ENCODE measurements at regions not wholly inside any gene's neighbourhood (a gene's known extent, or its start where the extent isn't known, plus 50 kb on each side); places are given as distances from the start of the nearest gene placed in this dataset.

DNA sequence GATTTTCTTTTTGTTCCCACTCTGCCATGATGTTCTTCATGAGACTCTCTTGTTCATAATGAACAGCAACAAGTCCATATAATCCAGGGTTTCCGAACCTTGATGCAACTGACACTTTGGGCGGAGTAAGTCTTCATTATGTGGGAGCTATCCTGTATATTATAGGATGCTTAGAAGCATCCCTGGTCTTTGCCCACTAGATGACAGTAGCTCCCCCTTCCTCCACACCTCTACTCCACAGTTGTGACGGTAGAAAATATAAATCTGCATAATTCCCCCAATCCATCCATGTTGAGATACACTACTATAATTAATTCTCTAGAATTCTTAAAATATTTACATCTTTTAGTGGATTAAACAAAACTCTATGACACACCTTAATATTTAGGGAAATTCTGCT, 482.2 kb upstream of the CELF4 start:
- no peaks in the 10 kb centered on the region for H3K9me3 ChIP-seq (ENCODE audit: control insufficient read depth, insufficient read depth, low read length)
- no CpG with 5 or more reads among the region's 3 CpGs for WGBS (ENCODE audit: insufficient coverage, insufficient read length)
- no peaks in the 10 kb centered on the region for H3K27me3 ChIP-seq (ENCODE audit: control insufficient read depth, insufficient read depth, low read length)
- DNase-seq (ENCODE audit: low read depth, low spot score) = no peak
- H3K4me3 ChIP-seq (ENCODE audit: low read length) = no peak overlapping the region
- H3K36me3 ChIP-seq (ENCODE audit: control insufficient read depth, insufficient read depth, low read length) = no peaks in the 10 kb centered on the region
- H3K27ac ChIP-seq (ENCODE audit: low read length) = no peak overlapping the region
- no peaks in the 10 kb centered on the region for H3K4me1 ChIP-seq (ENCODE audit: control insufficient read depth, insufficient read depth, low read length)

DNA sequence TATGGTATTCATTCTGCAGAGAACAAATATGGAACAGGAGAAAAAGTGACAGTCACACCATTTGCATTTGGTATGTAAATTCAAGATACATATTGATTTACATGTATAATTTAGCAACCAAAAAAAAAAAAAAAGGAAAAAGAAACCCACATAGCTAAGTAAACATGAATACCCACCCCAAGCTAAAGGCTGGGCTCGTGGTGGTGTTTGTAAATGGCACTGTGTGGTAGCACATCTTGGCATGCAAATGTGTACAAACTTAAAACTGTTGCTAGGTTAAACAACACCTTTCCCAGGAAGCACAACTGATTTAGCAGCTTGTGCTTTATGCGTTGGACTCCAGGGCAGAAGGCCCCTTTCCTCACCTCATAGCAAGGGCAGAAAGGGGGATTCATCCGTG, 481.1 kb upstream of the CELF4 start:
- H3K27me3 ChIP-seq (ENCODE audit: control insufficient read depth, insufficient read depth, low read length) = no peaks in the 10 kb centered on the region
- H3K36me3 ChIP-seq (ENCODE audit: control insufficient read depth, insufficient read depth, low read length) = no peaks in the 10 kb centered on the region
- WGBS (ENCODE audit: insufficient coverage, insufficient read length) = no CpG with 5 or more reads among the region's 3 CpGs
- no peak for DNase-seq (ENCODE audit: low read depth, low spot score)
- no peak overlapping the region for H3K27ac ChIP-seq (ENCODE audit: low read length)
- H3K4me1 ChIP-seq (ENCODE audit: control insufficient read depth, insufficient read depth, low read length) = no peaks in the 10 kb centered on the region
- no peaks in the 10 kb centered on the region for H3K9me3 ChIP-seq (ENCODE audit: control insufficient read depth, insufficient read depth, low read length)
- no peak overlapping the region for H3K4me3 ChIP-seq (ENCODE audit: low read length)

DNA sequence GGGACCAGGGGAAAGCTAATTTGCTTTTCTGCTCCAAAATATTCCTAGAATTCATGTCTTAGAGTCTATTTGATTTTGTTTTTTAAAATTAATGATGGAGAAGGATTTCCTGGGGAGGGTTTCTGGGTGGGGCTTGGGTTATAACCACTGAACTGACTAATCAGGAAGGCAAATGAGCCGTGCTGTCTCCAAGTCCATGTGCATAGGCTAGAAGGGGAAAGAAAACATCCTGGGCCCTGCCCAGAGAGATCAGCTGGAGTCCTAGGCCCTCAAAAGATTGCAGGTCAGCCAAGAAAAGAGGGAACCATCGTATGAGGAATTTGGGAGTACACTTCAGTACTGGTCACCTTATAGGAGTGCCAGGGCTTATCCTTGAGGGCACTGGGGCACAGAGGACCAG, 480.2 kb upstream of the CELF4 start:
- H3K9me3 ChIP-seq (ENCODE audit: control insufficient read depth, insufficient read depth, low read length) = no peaks in the 10 kb centered on the region
- no peaks in the 10 kb centered on the region for H3K4me1 ChIP-seq (ENCODE audit: control insufficient read depth, insufficient read depth, low read length)
- DNase-seq (ENCODE audit: low read depth, low spot score) = no peak
- no peaks in the 10 kb centered on the region for H3K27me3 ChIP-seq (ENCODE audit: control insufficient read depth, insufficient read depth, low read length)
- no peaks in the 10 kb centered on the region for H3K36me3 ChIP-seq (ENCODE audit: control insufficient read depth, insufficient read depth, low read length)
- H3K4me3 ChIP-seq (ENCODE audit: low read length) = no peak overlapping the region
- no CpG with 5 or more reads among the region's 2 CpGs for WGBS (ENCODE audit: insufficient coverage, insufficient read length)
- no peak overlapping the region for H3K27ac ChIP-seq (ENCODE audit: low read length)

DNA sequence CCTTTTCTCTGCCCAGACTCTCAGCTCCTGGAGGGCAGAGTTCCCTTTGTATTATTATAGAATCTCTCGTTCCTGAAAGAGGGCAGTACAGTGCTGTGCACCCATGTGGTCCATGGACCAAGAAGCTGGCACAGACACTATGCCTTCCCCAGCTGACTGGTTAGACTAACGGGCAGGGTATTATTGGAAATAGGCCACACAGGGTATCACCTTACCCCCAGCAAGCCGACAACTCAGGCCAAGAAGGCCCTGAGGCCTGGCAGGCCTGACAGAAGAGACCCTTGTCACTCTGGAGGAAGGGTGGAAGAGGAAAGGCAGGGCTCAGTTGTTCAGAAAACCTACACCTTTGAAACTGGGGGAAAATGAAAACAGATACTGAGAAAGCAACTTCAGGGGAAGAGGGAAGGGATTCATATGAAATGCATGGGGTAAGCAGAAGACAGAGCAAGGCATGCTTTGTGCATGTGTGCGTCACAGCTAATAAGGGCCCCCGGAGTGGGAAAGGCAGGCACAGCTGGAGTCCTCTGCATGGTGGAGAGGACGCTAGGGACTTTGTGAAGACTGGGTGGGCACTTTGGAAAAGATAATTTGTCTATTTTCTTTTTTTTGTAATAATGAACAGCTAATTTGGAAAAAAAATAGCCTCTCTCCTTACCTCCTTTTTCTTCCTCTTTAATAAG, 476.8 kb upstream of the CELF4 start:
- Histone ChIP-seq H3K36me3 (ENCODE audit: control insufficient read depth, insufficient read depth, low read length) (no peaks in the 10 kb centered on the region), H3K4me1 (ENCODE audit: control insufficient read depth, insufficient read depth, low read length) (no peaks in the 10 kb centered on the region), H3K27ac (ENCODE audit: low read length) (no peak overlapping the region), H3K9me3 (ENCODE audit: control insufficient read depth, insufficient read depth, low read length) (no peaks in the 10 kb centered on the region), H3K27me3 (ENCODE audit: control insufficient read depth, insufficient read depth, low read length) (no peaks in the 10 kb centered on the region), H3K4me3 (ENCODE audit: low read length) (no peak overlapping the region)
- DNase-seq (ENCODE audit: low read depth, low spot score) = no peak
- no CpG with 5 or more reads among the region's 6 CpGs for WGBS (ENCODE audit: insufficient coverage, insufficient read length)

DNA sequence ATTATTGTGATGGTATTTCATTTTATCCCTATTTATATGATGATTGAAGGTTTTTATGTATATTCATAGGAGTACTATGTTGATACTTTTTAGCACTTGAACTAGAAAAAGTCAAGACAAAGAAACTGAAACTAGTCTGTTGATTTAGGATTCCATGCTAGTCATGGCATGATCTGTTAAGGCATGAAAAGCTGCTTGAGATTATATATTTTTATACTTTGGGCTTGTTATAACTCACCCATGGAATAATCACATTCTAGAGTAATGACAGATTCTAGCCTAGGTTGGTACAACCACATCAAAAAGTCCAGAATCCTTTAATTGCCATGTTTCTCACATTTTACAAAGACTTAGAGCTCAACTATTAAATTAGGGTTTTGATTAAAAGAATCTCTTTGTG, 472.6 kb upstream of the CELF4 start:
- no peaks in the 10 kb centered on the region for H3K9me3 ChIP-seq (ENCODE audit: control insufficient read depth, insufficient read depth, low read length)
- no peak overlapping the region for H3K27ac ChIP-seq (ENCODE audit: low read length)
- H3K4me3 ChIP-seq (ENCODE audit: low read length) = no peak overlapping the region
- no peaks in the 10 kb centered on the region for H3K27me3 ChIP-seq (ENCODE audit: control insufficient read depth, insufficient read depth, low read length)
- no peaks in the 10 kb centered on the region for H3K36me3 ChIP-seq (ENCODE audit: control insufficient read depth, insufficient read depth, low read length)
- H3K4me1 ChIP-seq (ENCODE audit: control insufficient read depth, insufficient read depth, low read length) = no peaks in the 10 kb centered on the region
- no peak for DNase-seq (ENCODE audit: low read depth, low spot score)

DNA sequence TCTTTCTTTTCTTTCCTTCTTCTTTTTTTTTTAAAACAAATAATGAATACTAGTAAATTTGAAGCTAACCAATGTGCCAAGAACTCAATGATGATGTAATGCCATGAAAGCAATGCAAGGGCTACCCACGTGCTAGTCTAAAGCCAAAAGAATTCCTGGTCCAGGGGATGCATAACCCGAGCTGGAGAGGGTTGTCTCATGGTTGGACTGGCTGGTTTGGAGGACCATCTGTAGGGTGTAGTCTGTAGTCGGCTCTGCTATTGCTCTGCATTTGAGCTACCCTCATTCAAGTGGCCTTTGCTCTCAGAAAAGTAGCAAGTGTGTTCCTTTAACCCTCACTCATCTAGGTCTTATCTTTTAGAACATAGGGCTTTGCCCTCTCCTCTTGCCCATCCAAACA, 469.6 kb upstream of the CELF4 start:
- H3K27me3 ChIP-seq (ENCODE audit: control insufficient read depth, insufficient read depth, low read length) = no peaks in the 10 kb centered on the region
- H3K4me1 ChIP-seq (ENCODE audit: control insufficient read depth, insufficient read depth, low read length) = no peaks in the 10 kb centered on the region
- no peaks in the 10 kb centered on the region for H3K9me3 ChIP-seq (ENCODE audit: control insufficient read depth, insufficient read depth, low read length)
- H3K4me3 ChIP-seq (ENCODE audit: low read length) = no peak overlapping the region
- DNase-seq (ENCODE audit: low read depth, low spot score) = no peak
- WGBS (ENCODE audit: insufficient coverage, insufficient read length) = no CpG with 5 or more reads among the region's 3 CpGs
- no peak overlapping the region for H3K27ac ChIP-seq (ENCODE audit: low read length)
- no peaks in the 10 kb centered on the region for H3K36me3 ChIP-seq (ENCODE audit: control insufficient read depth, insufficient read depth, low read length)

DNA sequence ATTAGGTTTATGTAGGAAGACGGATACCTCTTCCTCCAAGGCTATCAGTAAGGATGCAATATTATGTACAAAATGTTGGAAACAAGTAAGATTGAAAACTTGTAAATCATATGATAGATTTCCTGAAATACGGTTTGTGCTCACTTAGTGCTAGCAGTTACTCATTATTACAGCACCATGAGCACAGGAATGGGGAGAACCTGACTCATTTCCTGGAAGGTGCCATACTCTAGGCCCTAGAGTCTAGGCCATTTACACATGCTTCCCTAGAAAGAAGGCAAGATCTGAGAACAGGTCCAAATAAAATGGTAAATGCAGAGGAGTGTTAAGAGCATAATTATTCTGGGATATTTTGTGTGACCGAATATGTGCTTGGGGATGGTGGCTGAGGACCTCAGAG, 467.7 kb upstream of the CELF4 start:
- Histone ChIP-seq H3K9me3 (ENCODE audit: control insufficient read depth, insufficient read depth, low read length) (no peaks in the 10 kb centered on the region), H3K4me3 (ENCODE audit: low read length) (no peak overlapping the region), H3K4me1 (ENCODE audit: control insufficient read depth, insufficient read depth, low read length) (no peaks in the 10 kb centered on the region), H3K36me3 (ENCODE audit: control insufficient read depth, insufficient read depth, low read length) (no peaks in the 10 kb centered on the region), H3K27me3 (ENCODE audit: control insufficient read depth, insufficient read depth, low read length) (no peaks in the 10 kb centered on the region), H3K27ac (ENCODE audit: low read length) (no peak overlapping the region)
- WGBS (ENCODE audit: insufficient coverage, insufficient read length) = no CpG with 5 or more reads among the region's 3 CpGs
- DNase-seq (ENCODE audit: low read depth, low spot score) = no peak

DNA sequence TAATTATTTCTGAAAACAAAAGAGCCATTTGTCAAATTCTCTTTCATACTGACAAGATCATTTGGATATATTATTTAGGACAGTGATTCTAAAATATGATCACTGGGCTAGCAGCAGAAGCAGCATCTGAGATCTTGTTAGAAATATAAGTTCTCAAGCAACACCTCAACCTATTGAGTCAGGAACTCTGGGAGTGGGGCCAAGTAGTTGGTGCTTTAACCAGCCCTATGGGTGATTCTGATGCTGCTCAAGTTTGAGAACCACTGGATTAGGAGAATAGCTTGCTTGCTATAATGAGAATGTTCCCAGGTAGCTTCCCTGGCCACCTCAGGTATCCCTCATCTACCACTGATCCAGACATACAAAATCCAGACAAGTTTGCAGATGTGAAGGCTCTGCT, 466.9 kb upstream of the CELF4 start:
- DNase-seq (ENCODE audit: low read depth, low spot score) = no peak
- Histone ChIP-seq H3K4me3 (ENCODE audit: low read length) (no peak overlapping the region), H3K9me3 (ENCODE audit: control insufficient read depth, insufficient read depth, low read length) (no peaks in the 10 kb centered on the region), H3K27ac (ENCODE audit: low read length) (no peak overlapping the region), H3K27me3 (ENCODE audit: control insufficient read depth, insufficient read depth, low read length) (no peaks in the 10 kb centered on the region), H3K36me3 (ENCODE audit: control insufficient read depth, insufficient read depth, low read length) (no peaks in the 10 kb centered on the region), H3K4me1 (ENCODE audit: control insufficient read depth, insufficient read depth, low read length) (no peaks in the 10 kb centered on the region)

DNA sequence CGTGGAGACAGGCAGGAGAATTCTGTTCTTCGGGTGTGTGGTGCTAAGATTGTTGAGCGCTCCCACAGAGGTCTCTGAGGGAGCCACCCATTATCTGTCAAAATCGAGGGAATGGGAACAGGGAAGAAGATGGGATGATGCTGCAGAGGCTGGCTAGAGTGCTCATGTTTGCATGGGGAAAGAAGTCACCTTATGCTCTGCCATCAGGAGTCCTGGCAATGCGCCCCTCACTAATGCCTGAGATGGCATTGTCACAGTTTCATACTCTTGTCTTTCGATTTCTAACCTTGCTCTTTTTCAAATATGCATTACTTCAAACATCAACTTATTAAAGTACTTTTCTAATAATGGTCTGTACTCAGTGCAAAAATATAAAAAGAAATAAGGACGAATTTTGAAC, 463.3 kb upstream of the CELF4 start:
- H3K4me3 ChIP-seq (ENCODE audit: low read length) = no peak overlapping the region
- H3K36me3 ChIP-seq (ENCODE audit: control insufficient read depth, insufficient read depth, low read length) = no peaks in the 10 kb centered on the region
- H3K27me3 ChIP-seq (ENCODE audit: control insufficient read depth, insufficient read depth, low read length) = no peaks in the 10 kb centered on the region
- WGBS (ENCODE audit: insufficient coverage, insufficient read length) = no CpG with 5 or more reads among the region's 7 CpGs
- H3K27ac ChIP-seq (ENCODE audit: low read length) = no peak overlapping the region
- H3K9me3 ChIP-seq (ENCODE audit: control insufficient read depth, insufficient read depth, low read length) = no peaks in the 10 kb centered on the region
- no peak for DNase-seq (ENCODE audit: low read depth, low spot score)
- H3K4me1 ChIP-seq (ENCODE audit: control insufficient read depth, insufficient read depth, low read length) = no peaks in the 10 kb centered on the region; the same call in 1 of the 2 replicates

DNA sequence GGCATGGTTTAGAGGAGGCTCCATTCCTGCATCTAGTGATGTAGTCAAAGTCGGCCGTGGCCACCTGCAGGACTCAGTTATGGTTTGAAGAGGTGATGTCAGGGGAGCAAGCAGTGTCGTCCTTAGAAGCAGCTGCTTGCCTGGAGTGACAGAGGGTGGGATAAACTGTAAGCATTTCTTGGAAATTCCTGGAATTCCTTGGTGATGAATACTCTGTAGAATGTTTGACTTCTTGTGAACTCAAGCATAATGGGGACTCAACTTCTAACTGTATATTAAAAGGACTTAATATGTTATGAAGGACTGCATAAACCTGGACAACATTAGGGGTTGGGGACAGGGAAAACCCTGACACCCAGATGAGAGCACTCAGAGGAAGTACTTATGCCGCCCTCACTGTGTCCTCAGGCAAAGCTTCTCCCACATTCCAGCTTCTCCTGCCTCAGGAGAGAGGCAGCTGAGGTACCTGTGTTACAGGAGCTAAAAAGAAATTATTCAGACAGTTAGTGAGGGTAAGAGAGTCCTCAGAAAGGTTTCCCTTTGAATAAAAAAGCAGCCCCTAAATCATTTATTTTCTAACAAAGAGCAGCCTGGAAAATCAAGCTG, 459.9 kb upstream of the CELF4 start:
- Histone ChIP-seq H3K4me3 (ENCODE audit: low read length) (no peak overlapping the region), H3K27ac (ENCODE audit: low read length) (no peak overlapping the region), H3K36me3 (ENCODE audit: control insufficient read depth, insufficient read depth, low read length) (no peaks in the 10 kb centered on the region), H3K27me3 (ENCODE audit: control insufficient read depth, insufficient read depth, low read length) (no peaks in the 10 kb centered on the region), H3K9me3 (ENCODE audit: control insufficient read depth, insufficient read depth, low read length) (no peaks in the 10 kb centered on the region), H3K4me1 (ENCODE audit: control insufficient read depth, insufficient read depth, low read length) (no peaks in the 10 kb centered on the region; the same call in 1 of the 2 replicates)
- no CpG with 5 or more reads among the region's 4 CpGs for WGBS (ENCODE audit: insufficient coverage, insufficient read length)
- no peak for DNase-seq (ENCODE audit: low read depth, low spot score)

DNA sequence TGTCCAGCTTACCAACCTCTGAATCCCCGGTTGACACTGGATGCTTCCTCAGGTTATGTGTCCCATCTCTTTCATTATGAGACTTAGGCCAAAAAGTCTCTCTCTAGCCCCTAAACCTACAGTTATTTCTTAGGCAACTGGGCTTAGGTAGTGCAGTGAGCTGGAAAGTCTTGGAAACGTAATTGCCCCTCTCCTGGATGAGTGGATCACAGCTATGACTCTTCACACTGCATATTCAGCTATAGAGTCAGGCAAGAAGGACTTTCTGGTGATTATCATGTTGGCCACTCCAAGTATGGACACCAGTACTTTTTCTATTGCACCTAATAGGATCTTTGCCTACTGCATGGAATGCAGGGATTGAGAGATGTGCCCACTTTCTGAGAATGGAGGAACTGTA, 458.3 kb upstream of the CELF4 start:
- Histone ChIP-seq H3K27ac (ENCODE audit: low read length) (no peak overlapping the region), H3K4me1 (ENCODE audit: control insufficient read depth, insufficient read depth, low read length) (peaks cover 2% of the 10 kb centered on the region; the same call in 1 of the 2 replicates), H3K27me3 (ENCODE audit: control insufficient read depth, insufficient read depth, low read length) (no peaks in the 10 kb centered on the region), H3K9me3 (ENCODE audit: control insufficient read depth, insufficient read depth, low read length) (no peaks in the 10 kb centered on the region), H3K4me3 (ENCODE audit: low read length) (no peak overlapping the region), H3K36me3 (ENCODE audit: control insufficient read depth, insufficient read depth, low read length) (no peaks in the 10 kb centered on the region)
- DNase-seq (ENCODE audit: low read depth, low spot score) = no peak
- no CpG with 5 or more reads among the region's 2 CpGs for WGBS (ENCODE audit: insufficient coverage, insufficient read length)
